Stimulated activated memory B cell treated with anti-CD40 and anti-IgM and Interleukin-4, amounts not matched to agents 10 μg/mL and 1 μg/mL and 100 μg/mL, for 72 hours (primary cell): ENCODE measurements at regions not wholly inside any gene's neighbourhood (a gene's known extent, or its start where the extent isn't known, plus 50 kb on each side); places are given as distances from the start of the nearest gene placed in this dataset.
"Not testable (repeated sequence)": the region's sequence is repeated elsewhere in the genome, so short reads cannot be mapped to it uniquely, and the experiment has no call there.

Experiments
- ATAC-seq: fragments of 150-1000 bp; cut with Tn5 transposase; 2 replicates; pipeline ENCODE4 v1.10.0; 2021
- H3K27ac Mint-ChIP-seq: one replicate; pipeline ENCODE4 v1.8.0; 2022; ENCODE audit warnings: mild to moderate bottlenecking, mixed read lengths
- H3K27me3 Mint-ChIP-seq: one replicate; pipeline ENCODE4 v1.8.0; 2022; ENCODE audit warnings: mixed read lengths
- H3K36me3 Mint-ChIP-seq: one replicate; pipeline ENCODE4 v1.8.0; 2022; ENCODE audit warnings: mixed read lengths
- H3K4me1 Mint-ChIP-seq: one replicate; pipeline ENCODE4 v1.8.0; 2022; ENCODE audit warnings: mixed read lengths
- H3K4me3 Mint-ChIP-seq: one replicate; pipeline ENCODE4 v1.8.0; 2022; ENCODE audit warnings: mild to moderate bottlenecking, moderate library complexity, mixed read lengths
- H3K9me3 Mint-ChIP-seq: one replicate; pipeline ENCODE4 v1.8.0; 2022; ENCODE audit warnings: mixed read lengths

DNA sequence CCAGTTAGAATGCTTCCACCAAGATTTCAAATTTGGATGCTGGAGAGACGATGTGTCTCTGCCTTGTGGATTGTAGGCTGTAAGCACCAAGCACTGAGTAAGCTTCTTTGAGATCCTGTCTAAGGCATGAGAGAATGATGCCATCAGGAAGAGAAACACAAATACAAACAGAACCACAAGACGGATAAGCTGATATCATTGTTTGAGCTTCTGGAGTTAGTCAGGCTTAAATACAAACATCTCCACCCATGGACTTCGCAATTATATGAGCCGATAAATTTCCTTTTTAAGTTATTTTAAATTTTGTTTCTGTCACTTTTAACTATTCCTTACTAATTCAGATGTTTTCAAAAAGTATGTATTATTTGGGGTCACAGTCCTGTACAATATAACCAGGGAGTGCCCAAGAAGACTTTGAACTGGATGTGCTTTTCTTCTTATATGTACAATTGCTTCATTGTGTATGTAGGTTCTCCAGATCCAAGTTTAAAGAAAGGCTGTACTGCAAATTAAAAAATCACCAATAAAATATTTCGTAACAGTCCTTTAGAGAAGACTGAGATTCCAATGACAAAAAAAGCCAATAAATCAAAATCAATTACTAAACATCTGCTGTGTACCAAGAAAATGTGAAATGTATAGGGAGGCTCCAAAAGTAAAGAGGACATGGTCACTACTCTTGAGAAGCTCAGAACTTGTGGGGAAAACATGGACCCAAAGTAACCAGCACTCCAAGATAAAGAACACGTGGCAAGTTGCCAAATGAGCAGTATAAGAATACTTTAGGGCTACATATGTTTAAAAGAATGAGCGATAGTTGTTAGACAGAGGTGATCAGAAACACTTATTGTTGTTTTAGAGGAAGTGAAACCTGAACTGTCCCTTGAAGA is 274.1 kb downstream of the ADAMTS20 start:
- no peak overlapping the region for H3K4me3 Mint-ChIP-seq
- peaks cover 38% of the 10 kb centered on the region for H3K4me1 Mint-ChIP-seq
- H3K27ac Mint-ChIP-seq, result peak overlapping the region; percentile 66
- H3K9me3 Mint-ChIP-seq, result peaks cover 7% of the 10 kb centered on the region
- H3K27me3 Mint-ChIP-seq, result no peaks in the 10 kb centered on the region
- no peaks in the 10 kb centered on the region for H3K36me3 Mint-ChIP-seq
- peak; percentile 80 for ATAC-seq

DNA sequence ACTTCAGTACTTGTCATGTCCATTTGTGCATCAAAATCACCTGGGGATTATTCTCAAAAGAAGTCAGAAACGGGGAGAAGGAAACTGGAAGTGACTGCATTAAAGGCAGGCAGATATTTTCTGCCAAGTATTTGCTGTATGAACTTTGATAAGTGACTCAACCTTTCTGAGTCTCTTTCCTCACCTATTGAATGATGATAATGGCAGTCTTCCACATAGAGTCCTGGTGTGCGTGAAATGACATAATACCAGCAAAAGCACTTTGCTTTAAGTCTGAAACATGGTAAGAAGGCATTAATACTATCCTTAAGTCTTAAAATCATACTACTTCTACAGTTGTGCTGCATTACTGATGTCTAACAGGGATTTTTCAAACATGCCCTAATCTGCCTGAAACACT is 278.5 kb downstream of the ADAMTS20 start:
- no peak for ATAC-seq
- no peaks in the 10 kb centered on the region for H3K36me3 Mint-ChIP-seq
- H3K9me3 Mint-ChIP-seq, result peaks cover 7% of the 10 kb centered on the region
- H3K4me1 Mint-ChIP-seq, result peaks cover 38% of the 10 kb centered on the region
- no peak overlapping the region for H3K4me3 Mint-ChIP-seq
- H3K27ac Mint-ChIP-seq, result no peak overlapping the region
- H3K27me3 Mint-ChIP-seq, result no peaks in the 10 kb centered on the region

GRCh38 chr12:43271659-43272058 is 280.3 kb downstream of the ADAMTS20 start:
- no peak for ATAC-seq
- H3K4me1 Mint-ChIP-seq, result peaks cover 30% of the 10 kb centered on the region
- H3K27me3 Mint-ChIP-seq, result no peaks in the 10 kb centered on the region
- no peaks in the 10 kb centered on the region for H3K36me3 Mint-ChIP-seq
- H3K4me3 Mint-ChIP-seq, result no peak overlapping the region
- peaks cover 7% of the 10 kb centered on the region for H3K9me3 Mint-ChIP-seq
- H3K27ac Mint-ChIP-seq, result no peak overlapping the region

- H3K4me3 Mint-ChIP-seq, result no peak overlapping the region
- no peak for ATAC-seq
- peaks cover 10% of the 10 kb centered on the region for H3K4me1 Mint-ChIP-seq
- no peaks in the 10 kb centered on the region for H3K27me3 Mint-ChIP-seq
- no peaks in the 10 kb centered on the region for H3K36me3 Mint-ChIP-seq
- peaks cover 2% of the 10 kb centered on the region for H3K9me3 Mint-ChIP-seq
- no peak overlapping the region for H3K27ac Mint-ChIP-seq
Observed at GRCh38 chr12:43267818-43268217, 284.2 kb downstream of the ADAMTS20 start.

GRCh38 chr12:43261701-43262100 is 290.3 kb downstream of the ADAMTS20 start:
- Mint-ChIP-seq H3K4me3 (no peak overlapping the region), H3K27ac (no peak overlapping the region), H3K9me3 (peaks cover 2% of the 10 kb centered on the region), H3K27me3 (no peaks in the 10 kb centered on the region), H3K4me1 (no peaks in the 10 kb centered on the region), H3K36me3 (no peaks in the 10 kb centered on the region)
- no peak for ATAC-seq

- H3K36me3 Mint-ChIP-seq, result no peaks in the 10 kb centered on the region
- no peak overlapping the region for H3K27ac Mint-ChIP-seq
- no peak for ATAC-seq
- H3K27me3 Mint-ChIP-seq, result no peaks in the 10 kb centered on the region
- no peaks in the 10 kb centered on the region for H3K9me3 Mint-ChIP-seq
- no peaks in the 10 kb centered on the region for H3K4me1 Mint-ChIP-seq
- H3K4me3 Mint-ChIP-seq, result no peak overlapping the region
Observed at GRCh38 chr12:43255522-43256111, 296.4 kb downstream of the ADAMTS20 start.

GRCh38 chr12:43252585-43252984 is 299.4 kb downstream of the ADAMTS20 start:
- no peak overlapping the region for H3K27ac Mint-ChIP-seq
- no peaks in the 10 kb centered on the region for H3K9me3 Mint-ChIP-seq
- H3K27me3 Mint-ChIP-seq, result no peaks in the 10 kb centered on the region
- H3K4me3 Mint-ChIP-seq, result no peak overlapping the region
- no peaks in the 10 kb centered on the region for H3K4me1 Mint-ChIP-seq
- ATAC-seq, result no peak
- H3K36me3 Mint-ChIP-seq, result no peaks in the 10 kb centered on the region

GRCh38 chr12:43245947-43246346 is 306.1 kb downstream of the ADAMTS20 start:
- ATAC-seq, result no peak
- H3K27me3 Mint-ChIP-seq, result peaks cover 4% of the 10 kb centered on the region
- no peak overlapping the region for H3K4me3 Mint-ChIP-seq
- no peak overlapping the region for H3K27ac Mint-ChIP-seq
- no peaks in the 10 kb centered on the region for H3K4me1 Mint-ChIP-seq
- H3K36me3 Mint-ChIP-seq, result no peaks in the 10 kb centered on the region
- no peaks in the 10 kb centered on the region for H3K9me3 Mint-ChIP-seq

- H3K4me3 Mint-ChIP-seq, result no peak overlapping the region
- peaks cover 12% of the 10 kb centered on the region for H3K4me1 Mint-ChIP-seq
- peaks cover 8% of the 10 kb centered on the region for H3K27me3 Mint-ChIP-seq
- ATAC-seq, result no peak
- H3K9me3 Mint-ChIP-seq, result peaks cover 7% of the 10 kb centered on the region
- no peaks in the 10 kb centered on the region for H3K36me3 Mint-ChIP-seq
- H3K27ac Mint-ChIP-seq, result no peak overlapping the region
Observed at GRCh38 chr12:43241986-43242385, 310.0 kb downstream of the ADAMTS20 start.

DNA sequence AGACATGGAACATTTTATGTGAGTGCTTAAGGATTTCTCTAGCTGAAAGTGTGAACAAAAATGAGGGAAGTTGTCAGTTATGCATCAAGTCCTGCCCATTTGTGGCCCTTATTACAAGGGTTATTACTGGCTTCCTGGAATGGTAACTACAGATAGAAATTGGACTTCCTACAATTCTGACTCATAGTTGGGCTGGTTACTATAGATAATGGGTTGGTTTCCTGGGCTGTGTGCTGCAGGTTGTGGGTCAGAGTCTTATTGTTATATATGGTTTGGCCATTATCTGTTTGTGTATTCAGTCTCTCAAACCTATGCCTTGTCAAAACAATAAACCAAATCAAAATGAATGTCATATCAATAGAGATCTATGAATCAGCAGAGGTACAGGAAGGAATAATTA is 313.7 kb downstream of the ADAMTS20 start:
- no peak overlapping the region for H3K27ac Mint-ChIP-seq
- H3K36me3 Mint-ChIP-seq, result no peaks in the 10 kb centered on the region
- H3K27me3 Mint-ChIP-seq, result peaks cover 8% of the 10 kb centered on the region
- H3K9me3 Mint-ChIP-seq, result peaks cover 10% of the 10 kb centered on the region
- no peak overlapping the region for H3K4me3 Mint-ChIP-seq
- H3K4me1 Mint-ChIP-seq, result peaks cover 14% of the 10 kb centered on the region
- ATAC-seq, result no peak

GRCh38 chr12:43237238-43237879 is 314.6 kb downstream of the ADAMTS20 start:
- ATAC-seq, result peak; percentile 64
- Mint-ChIP-seq H3K4me3 (no peak overlapping the region), H3K27me3 (peaks cover 8% of the 10 kb centered on the region), H3K36me3 (no peaks in the 10 kb centered on the region), H3K9me3 (peaks cover 10% of the 10 kb centered on the region), H3K4me1 (peaks cover 14% of the 10 kb centered on the region), H3K27ac (no peak overlapping the region)

- no peak for ATAC-seq
Observed at GRCh38 chr12:43235721-43236120, 316.3 kb downstream of the ADAMTS20 start.

GRCh38 chr12:43233861-43234260 is 318.1 kb downstream of the ADAMTS20 start:
- Mint-ChIP-seq H3K4me1 (peaks cover 14% of the 10 kb centered on the region), H3K27ac (no peak overlapping the region), H3K27me3 (no peaks in the 10 kb centered on the region), H3K36me3 (no peaks in the 10 kb centered on the region), H3K9me3 (peaks cover 10% of the 10 kb centered on the region), H3K4me3 (no peak overlapping the region)
- no peak for ATAC-seq

More at GRCh38 chr12:43235721-43236120, 316.3 kb downstream of the ADAMTS20 start:
- Mint-ChIP-seq H3K4me1 (peaks cover 14% of the 10 kb centered on the region), H3K36me3 (no peaks in the 10 kb centered on the region), H3K27ac (no peak overlapping the region), H3K4me3 (no peak overlapping the region), H3K27me3 (peaks cover 2% of the 10 kb centered on the region), H3K9me3 (peaks cover 10% of the 10 kb centered on the region)

DNA sequence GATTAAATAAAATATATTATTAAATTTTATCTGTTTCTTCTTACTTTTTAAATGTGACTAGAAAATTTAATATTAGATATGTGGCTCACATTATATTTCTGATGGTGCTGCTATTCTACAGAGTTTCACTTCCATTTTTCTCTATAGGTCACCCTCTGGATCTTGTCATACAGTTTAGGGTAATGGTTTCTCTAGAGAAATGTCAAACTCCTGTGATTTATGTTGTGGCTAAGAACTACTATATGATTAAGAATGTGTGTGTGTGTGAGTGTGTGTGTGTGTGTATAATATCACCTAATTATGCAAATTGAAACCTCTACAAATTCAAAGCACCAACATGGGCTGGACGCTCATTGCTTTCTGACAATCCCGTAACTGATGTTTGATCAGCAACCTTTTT is 325.9 kb downstream of the ADAMTS20 start:
- H3K9me3 Mint-ChIP-seq, result no peaks in the 10 kb centered on the region
- no peak overlapping the region for H3K27ac Mint-ChIP-seq
- no peaks in the 10 kb centered on the region for H3K4me1 Mint-ChIP-seq
- H3K4me3 Mint-ChIP-seq, result no peak overlapping the region
- peaks cover 27% of the 10 kb centered on the region for H3K27me3 Mint-ChIP-seq
- H3K36me3 Mint-ChIP-seq, result no peaks in the 10 kb centered on the region
- no peak for ATAC-seq

DNA sequence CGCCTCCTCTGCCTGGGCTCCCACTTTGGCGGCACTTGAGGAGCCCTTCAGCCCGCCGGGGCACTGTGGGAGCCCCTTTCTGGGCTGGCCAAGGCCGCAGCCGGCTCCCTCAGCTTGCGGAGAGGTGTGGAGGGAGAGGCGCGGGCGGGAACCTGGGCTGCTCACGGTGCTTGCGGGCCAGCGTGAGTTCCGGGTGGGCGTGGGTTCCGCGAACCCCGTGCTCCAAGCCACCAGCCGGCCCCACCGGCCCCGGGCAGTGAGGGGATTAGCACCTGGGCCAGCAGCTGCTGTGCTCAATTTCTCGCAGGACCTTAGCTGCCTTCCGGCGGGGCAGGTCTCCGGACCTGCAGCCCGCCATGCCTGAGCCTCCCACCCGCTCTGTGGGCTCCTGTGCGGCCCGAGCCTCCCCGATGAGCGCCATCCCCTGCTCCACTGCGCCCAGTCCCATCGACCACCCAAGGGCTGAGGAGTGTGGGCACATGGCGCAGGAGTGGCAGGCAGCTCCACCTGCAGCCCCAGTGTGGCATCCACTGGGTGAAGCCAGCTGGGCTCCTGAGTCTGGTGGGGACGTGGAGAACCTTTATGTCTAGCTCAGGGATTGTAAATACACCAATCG is 327.7 kb downstream of the ADAMTS20 start:
- not testable (repeated sequence) for H3K36me3 Mint-ChIP-seq, H3K27ac Mint-ChIP-seq, H3K9me3 Mint-ChIP-seq, H3K4me1 Mint-ChIP-seq, H3K4me3 Mint-ChIP-seq, ATAC-seq
- H3K27me3 Mint-ChIP-seq, result peaks cover 27% of the 10 kb centered on the region
